COLO668 (cell line): ENCODE measurements at regions not wholly inside any gene's neighbourhood (a gene's known extent, or its start where the extent isn't known, plus 50 kb on each side); places are given as distances from the start of the nearest gene placed in this dataset.
"Not testable (repeated sequence)": the region's sequence is repeated elsewhere in the genome, so short reads cannot be mapped to it uniquely, and the experiment has no call there.

Experiments
- DNase-seq: peaks from one replicate; lab custom pipeline; 2025; ENCODE audit not compliant: unreplicated experiment; lab: John Stamatoyannopoulos, UW

GRCh38 chr4:107562316-107562715 lies 157.7 kb downstream of the PAPSS1 start:
- DNase-seq = no peak

DNA sequence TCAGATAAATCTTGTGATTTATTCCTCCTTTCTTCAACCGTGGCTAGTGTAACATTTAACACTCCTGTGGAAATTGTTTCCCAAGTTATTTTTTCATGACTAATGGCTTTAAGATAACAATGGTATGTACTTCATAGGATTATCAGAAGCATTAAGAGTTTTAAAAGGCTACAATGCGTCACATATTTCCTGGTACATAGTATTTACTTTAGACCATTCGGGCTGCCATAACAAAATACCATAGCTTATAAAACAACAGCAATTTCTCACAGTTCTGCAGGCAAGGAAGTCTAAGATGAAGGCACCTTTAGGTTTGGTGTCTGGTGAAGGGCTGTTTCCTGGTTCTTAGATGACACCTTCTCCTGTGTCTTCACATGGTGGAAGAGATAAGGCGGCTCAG lies 158.6 kb downstream of the PAPSS1 start:
- DNase-seq = no peak

DNA sequence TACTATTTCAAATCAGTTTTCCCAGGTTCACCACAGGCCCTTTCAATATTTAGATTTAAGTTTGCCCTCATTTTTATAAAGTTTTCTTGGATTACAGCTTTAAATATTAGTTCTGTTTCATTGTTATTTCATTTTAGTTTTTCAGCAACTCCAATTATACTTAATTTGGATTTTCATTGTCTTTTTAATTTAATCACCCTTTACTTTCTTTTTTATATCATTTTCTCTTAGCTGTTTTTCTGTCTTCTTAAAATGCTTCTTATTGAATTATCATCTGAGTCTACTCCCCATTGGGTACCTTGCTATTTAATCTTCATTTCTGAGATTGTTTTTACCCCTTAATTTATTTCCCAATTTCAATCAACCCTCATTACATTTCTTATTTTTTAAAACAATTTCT lies 160.4 kb downstream of the PAPSS1 start:
- no peak for DNase-seq

DNA sequence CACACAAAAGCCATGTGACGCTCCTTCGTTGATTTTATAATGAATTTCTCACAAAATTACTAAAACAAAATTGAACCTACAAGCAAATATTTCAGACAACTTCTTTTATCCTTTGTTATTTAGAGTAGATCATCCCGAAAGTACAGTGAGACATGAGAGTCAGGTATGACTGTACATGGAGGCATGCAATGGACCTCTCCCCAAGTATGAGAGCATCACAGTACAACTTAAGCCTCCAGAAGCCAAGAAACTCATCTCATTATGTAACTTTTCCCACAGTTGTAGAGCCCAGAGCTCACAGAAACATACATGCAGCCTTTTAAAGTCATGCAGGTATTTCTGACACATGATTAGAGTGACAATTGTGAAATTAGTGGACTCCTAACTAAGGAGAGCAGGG lies 167.7 kb downstream of the PAPSS1 start:
- no peak for DNase-seq

DNA sequence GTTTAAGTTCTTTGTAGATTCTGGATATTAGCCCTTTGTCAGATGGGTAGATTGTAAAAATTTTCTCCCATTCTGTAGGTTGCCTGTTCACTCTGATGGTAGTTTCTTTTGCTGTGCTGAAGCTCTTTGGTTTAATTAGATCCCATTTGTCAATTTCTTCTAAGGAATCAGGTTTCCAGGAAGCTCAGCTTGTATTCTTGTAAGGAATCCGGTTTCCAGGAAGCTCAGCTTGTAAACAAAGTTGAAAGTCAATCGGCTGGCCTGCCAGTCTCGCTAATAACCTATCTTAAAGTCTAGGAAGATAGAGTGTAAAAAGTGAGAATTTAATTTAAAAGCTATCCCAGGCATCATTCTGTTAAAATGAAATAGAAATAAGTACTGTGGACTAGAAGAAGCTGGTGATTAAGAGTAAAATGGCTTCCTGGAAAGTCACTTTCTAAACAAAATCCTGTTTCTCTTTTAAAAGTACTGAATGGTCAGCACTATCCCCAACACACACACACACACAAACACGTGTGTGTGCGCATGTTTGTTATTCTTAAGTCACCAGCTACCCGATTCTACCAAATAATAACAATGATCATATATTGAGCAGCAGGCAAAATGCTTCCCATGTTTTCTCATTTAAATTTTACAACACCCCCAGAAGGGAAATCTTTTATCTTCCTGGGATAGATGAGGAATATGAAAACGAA lies 171.7 kb downstream of the PAPSS1 start:
- DNase-seq = no peak

- DNase-seq = no peak
Observed at GRCh38 chr4:107546638-107547037, 173.4 kb downstream of the PAPSS1 start.

- DNase-seq = no peak
Observed at GRCh38 chr4:107541511-107541910, 178.5 kb downstream of the PAPSS1 start.

GRCh38 chr4:107531927-107532326 lies 188.1 kb downstream of the PAPSS1 start:
- no peak for DNase-seq

GRCh38 chr4:107520368-107520767 lies 199.7 kb downstream of the PAPSS1 start:
- DNase-seq = no peak

DNA sequence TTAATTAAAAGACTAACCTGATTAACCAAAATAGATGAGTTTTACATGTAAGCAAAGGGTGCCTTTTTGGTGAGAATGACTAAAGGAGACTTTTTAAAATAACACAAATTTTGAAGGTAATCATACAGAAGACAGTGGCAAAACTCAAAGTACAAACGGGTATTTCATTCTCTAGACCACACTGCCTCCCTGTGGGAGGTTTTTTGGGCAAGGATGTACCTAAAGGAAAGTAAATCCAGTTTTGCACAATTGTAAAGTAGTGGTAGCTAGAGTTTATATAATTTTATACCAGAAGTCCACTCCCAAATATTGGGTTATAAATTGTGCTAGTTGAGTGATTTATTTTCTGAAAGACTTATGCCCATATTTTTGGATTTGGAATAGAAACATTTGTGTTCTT lies 201.0 kb downstream of the PAPSS1 start:
- no peak for DNase-seq

- no peak for DNase-seq
Observed at GRCh38 chr4:107518076-107518475, 202.0 kb downstream of the PAPSS1 start.

GRCh38 chr4:107512549-107512948 lies 207.5 kb downstream of the PAPSS1 start:
- DNase-seq = no peak

DNA sequence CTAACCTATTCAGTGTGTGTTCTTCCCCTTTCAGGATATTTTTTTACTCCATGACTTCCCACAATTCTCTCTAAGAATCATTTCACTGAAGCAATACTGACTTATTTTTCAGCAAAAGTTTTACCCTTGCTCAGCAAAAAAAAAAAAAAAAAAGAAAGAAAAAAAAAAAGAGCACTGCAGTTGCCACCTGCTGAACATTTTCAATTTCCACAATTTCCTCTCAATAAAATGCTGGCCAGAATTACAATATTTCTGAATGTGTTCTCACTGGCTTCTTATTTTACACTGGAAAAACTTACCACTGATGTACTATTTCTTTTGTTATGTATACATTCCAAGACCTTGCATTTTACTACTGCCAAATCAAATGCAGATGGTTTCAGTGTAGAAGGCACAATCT lies 210.4 kb downstream of the PAPSS1 start:
- no peak for DNase-seq

- no peak for DNase-seq
Observed at GRCh38 chr4:107500551-107500950, 219.5 kb downstream of the PAPSS1 start.

DNA sequence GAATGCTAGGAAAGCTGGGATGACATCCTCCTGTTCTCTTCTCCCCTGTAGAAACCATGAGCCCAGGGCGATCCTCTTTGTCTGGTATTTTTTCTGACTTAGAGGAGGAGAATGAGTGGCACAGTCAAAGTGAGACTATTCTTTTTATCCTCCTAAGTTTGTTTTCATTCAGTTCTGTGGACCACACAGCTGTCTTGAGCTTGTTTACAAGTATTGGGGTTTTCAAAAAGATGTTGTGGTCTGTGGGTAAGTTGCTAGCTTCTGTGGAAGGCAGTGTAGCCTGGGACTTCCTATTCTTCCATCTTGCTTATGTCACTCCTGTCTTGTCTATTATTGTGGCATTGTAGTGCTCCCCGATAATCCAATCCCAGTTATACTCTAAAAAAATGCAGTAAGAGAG lies 223.0 kb downstream of the PAPSS1 start:
- no peak for DNase-seq

DNA sequence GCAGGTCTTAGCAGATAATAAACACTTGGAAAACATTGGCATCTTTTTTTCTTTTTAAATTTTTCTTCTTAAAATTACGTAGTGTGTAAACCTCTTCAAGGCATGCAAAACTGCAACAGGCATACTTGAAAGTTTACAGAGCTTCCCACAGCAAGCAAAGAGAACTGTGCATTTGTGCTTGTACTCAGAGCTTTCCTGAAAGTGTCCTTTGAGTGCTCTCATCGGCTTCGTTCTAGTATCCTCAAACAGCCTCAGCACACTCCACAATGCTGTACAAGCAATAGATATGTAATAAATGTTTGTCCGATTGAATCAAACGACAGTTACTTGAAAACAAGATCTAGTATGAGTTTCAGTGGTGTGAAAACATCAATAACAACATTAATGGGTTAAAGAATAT lies 227.5 kb downstream of the PAPSS1 start:
- no peak for DNase-seq

GRCh38 chr4:107490116-107490515 lies 229.9 kb downstream of the PAPSS1 start:
- no peak for DNase-seq

GRCh38 chr4:107483621-107484020 lies 236.4 kb downstream of the PAPSS1 start:
- not testable (repeated sequence) for DNase-seq

DNA sequence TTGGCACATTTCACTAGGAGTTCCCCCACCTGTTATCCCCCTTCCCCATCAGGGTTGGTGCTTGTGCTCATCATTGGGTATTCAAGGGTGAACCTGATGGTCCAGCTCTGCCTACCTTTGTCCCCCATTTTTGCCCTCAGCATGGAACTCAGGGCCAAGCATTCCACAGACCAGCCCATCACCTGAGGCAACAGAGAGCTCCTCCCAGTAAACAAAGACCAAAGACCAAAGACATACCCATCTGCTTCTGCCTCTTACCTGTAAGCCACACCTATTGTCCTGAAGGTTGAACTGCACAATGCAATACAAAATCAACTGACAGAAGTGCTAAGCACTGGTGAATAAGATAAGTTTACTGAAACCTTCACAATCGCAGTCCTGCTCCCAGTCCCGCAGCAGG lies 237.5 kb downstream of the PAPSS1 start:
- DNase-seq = no peak

DNA sequence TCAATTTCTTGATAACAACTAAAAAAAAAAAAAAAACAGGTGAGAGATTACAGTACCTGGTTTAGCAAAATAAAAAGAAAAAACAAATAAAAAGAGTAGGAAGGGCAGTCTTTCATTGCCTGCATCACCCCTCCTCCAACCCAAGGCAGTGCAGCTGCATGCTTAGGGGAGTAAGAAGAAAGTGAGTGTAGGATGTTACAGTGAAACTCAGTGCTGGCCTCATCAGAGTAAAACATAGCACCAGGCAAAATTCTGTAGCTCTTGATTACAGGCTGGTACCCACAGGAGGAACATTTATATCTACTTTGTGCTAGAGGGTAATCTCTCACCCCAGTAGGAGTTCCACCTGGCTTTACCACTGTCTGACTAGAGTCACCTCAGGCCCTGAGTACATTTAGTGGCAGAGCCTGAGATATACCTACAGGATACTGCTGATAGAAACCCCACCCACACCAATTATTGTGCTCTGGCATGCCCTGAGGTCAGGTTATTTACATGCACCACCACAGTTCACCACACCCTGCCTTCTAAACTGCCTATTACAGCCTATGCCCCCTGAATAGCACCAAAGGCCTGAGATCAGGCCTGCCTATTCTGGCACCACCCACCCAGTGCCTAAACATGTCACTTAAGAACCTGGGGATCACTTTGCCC lies 241.6 kb downstream of the PAPSS1 start:
- no peak for DNase-seq

- no peak for DNase-seq
Observed at GRCh38 chr4:107473126-107473525, 246.9 kb downstream of the PAPSS1 start.

DNA sequence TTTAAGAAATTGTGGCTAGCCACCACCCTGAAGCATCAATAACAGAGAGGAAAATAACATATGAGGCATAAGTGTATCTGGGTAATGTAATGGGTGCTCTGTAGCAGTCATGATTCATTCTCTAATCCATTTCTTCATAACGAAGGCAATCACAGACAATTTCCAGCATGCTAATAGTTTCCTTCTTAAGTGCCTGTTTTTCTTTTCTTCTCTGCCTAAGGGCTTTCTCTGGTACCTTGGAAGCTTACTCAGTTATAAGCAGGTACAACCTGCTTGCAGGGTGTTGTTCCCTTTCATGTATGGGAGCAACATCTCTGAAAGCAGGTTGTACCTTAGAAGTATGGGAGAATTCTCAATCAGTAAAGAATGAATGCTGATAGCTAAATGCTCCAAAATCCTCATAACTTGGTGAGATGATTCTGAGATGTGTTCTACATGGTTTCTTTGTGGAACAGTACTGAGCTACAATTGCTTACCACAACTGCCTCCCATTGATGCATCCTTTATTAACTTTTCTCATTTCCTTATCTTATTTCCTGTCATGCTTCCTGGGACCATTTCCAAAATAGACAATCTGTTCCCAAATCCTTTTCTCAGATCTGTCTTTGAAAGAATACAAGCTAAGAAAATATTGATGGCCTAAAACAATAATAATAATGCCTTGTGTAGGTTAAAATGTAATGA lies 247.6 kb downstream of the PAPSS1 start:
- no peak for DNase-seq
